NCI-H1092 treated with DMSO at 0.1 percent for 48 hours (cell line): ENCODE measurements at regions not wholly inside any gene's neighbourhood (a gene's known extent, or its start where the extent isn't known, plus 50 kb on each side); places are given as distances from the start of the nearest gene placed in this dataset.

ENCODE experiments used
- DNase-seq: peaks from one replicate; lab custom pipeline; 2025; lab: John Stamatoyannopoulos, UW

GRCh38 chr10:130820880-130821482 lies 490.5 kb downstream of the TCERG1L start:
- DNase-seq, result peak; percentile 5

DNA sequence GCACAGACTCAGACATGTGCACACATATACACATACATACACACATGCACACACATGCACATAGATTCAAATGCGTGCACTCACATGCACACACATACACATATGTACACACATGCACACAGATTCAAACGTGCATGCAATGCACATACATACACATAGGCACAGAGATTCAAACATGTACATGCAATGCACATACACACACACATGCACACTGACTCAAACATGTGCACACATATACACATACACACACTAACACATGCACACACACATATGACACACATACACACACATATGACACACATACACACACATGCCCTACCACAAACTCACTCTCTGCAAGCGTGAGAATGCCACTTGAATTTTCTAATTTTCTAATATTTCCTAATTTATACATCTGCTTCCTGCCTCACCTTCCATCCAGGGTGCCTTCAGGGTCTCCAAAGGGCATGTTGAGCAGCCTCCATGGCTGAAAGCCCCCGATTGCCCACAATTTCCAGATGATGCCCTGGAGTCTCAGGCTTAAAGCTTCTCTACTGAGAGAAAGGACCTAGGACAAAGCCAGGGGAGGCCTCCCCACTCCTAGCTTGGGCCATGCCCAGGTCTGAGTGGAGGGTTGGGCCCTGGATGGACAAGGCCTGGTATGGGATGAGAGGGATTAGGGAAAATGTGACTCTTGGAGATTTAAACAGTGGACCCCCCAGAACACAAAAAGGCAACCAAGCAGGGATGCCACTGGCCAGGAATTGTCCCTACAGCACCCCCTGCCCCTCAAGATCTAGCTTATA lies 487.1 kb downstream of the TCERG1L start:
- no peak for DNase-seq

GRCh38 chr10:130833596-130833995 lies 477.9 kb downstream of the TCERG1L start:
- DNase-seq, result no peak

DNA sequence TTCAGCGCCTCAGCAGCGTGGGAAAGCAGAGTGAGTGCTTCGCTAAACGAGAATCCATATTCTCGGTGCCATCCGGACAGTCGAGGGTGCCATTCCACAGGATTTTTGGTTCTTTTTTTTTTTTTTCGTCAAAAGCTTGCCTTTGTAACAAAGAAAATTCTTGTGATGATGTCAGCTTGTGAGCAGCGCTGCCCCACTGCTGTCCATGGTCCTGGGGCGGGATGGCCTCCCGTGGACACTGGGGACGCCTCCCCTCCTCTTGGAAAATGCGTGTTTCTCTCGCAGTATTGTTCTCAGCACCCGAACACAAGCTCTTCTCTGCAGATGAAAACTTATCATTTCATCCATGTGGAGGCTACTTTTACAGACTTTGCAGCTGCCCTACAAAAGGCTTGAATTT lies 477.4 kb downstream of the TCERG1L start:
- no peak for DNase-seq

- DNase-seq, result no peak
Observed at GRCh38 chr10:130834573-130834972, 476.9 kb downstream of the TCERG1L start.

- no peak for DNase-seq
Observed at GRCh38 chr10:130835068-130835467, 476.5 kb downstream of the TCERG1L start.

- DNase-seq, result no peak
Observed at GRCh38 chr10:130836344-130836743, 475.2 kb downstream of the TCERG1L start.

DNA sequence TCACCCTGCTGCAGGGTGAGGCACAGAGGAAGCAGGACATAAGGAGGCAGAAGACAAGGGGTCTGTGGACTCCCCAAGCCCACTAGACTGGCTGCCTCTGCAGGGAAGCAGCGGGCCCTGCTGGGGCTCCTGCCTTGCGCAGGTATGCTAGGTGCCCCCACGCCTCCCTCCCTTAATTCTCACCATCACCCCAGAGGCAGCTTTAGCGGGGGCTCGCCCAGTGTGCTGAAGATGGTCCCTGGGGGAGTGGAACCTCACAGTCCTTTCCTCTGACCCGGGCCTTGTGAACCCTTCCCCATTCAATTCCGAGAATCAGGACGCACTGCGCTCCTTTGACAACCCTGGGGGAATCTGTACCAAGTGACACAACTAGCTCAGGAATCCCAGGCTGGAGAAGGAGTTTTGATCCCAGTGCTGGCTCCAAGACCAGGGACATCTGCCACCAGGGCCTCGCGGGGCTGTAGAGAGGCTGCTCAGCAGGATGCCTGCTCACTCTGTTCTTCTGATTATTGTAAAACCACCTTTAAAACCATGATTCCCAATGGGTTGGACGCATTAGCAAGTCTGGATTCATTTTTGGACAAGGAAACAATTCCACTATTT lies 468.4 kb downstream of the TCERG1L start:
- DNase-seq, result no peak

GRCh38 chr10:130844310-130844709 lies 467.2 kb downstream of the TCERG1L start:
- no peak for DNase-seq

- no peak for DNase-seq
Observed at GRCh38 chr10:130847170-130847569, 464.4 kb downstream of the TCERG1L start.

DNA sequence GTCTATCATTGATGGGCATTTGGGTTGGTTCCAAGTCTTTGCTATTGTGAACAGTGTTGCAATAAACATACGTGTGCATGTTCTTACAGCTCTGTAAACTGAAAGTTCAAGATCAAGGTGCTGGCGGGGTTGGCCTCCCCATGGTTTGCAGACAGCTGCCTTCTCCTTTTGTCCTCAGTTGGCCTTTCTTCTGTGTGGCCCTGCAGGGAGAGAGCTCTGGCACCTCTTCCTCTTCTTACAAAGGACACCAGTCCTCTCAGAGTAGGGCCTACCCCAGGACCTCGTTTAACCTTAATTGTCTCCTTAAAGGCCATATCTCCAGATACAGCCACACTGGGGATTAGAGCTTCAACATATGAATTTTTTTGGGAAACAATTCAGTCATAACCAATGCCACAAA lies 462.7 kb downstream of the TCERG1L start:
- DNase-seq, result no peak

- DNase-seq, result no peak
Observed at GRCh38 chr10:130854151-130854550, 457.4 kb downstream of the TCERG1L start.

DNA sequence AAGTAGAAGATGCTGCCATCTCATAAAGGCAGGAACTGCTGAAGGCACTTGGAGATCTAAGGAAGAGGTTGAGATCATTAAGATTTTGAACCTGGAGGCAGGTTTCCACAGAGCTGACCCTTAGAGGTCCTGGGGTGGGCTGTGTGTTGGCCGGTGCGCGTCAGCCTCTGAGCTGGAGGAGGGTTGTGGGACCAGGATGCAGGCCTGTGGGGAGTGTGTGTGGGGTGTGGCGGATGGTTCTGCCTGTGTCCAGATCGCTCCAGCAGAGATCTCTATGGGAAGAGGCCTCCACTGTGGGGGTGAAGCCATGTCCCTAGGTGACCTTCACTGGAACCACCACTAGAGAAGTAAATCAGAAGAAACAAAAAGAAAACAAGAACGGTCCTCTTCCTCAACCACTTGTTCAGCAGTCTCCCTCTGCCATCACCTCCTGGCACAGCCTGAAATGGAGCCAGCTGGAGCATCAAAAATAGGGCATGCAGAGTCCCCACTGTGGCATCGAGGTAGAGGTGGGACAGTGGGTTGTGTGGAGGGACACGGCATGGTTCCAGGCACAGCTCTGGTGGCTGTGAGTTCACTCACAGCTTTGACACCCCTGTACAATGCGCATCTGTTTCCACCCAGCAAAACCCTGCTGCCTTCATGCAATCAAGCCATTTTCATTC lies 453.8 kb downstream of the TCERG1L start:
- DNase-seq, result no peak

- DNase-seq, result no peak
Observed at GRCh38 chr10:130858626-130859025, 452.9 kb downstream of the TCERG1L start.

GRCh38 chr10:130859427-130859826 lies 452.1 kb downstream of the TCERG1L start:
- no peak for DNase-seq

DNA sequence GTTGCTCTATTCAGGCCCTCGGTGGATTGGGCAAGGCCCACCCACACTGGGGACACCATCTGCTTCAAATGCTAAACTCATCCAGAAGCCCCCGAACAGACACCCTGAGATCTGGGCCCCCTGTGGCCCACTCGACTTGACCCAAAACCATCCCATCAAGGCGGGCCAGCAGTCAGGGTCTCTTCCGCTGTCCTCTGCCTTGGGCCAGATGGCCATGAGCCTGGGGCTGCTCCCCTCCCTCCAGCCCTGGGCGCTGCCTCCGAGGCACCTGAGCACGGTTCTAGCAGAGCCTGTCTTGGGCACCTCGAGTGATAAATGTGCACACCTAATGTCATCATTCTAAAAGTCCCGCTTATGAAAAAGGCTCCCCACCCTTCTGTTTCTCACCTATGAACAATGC lies 449.4 kb downstream of the TCERG1L start:
- DNase-seq, result no peak

DNA sequence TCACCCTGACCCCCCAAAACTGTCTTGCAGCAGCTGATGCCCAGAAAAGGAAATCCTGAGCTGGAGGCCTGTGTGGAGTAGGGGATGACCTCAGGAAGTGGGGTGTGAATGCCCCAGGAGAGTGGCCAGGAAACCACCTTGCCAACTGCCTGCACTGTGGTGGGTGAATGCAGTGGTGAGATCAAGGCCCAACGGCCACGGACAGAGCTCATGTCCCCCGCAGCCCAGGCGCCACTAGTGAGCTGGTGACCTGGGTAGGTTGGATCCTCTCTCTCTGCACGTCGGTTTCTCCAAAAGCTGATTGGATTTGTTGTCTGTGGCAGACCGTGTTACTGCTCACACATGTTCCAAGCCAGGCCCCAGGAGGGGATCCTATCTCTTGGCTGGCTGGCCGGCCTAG lies 448.9 kb downstream of the TCERG1L start:
- no peak for DNase-seq

DNA sequence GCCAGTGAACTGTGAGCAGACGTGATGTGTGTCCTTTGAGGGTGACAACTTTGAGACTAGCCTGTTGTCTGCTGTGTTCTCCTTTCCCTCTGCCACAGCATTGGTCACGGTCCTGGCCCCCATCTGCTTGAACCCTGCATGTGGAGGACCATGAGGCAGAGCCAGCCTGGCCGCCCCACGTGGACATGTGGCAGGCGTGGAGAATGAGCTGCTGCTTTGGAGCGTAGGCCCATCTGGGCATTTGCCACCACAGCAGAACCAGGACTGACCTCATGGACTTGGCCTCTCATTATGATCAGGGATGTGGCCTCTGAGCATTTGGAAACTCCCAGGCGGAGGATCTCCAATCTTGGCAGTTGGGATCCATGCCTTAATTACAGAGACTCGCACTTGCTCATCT lies 448.5 kb downstream of the TCERG1L start:
- no peak for DNase-seq

- no peak for DNase-seq
Observed at GRCh38 chr10:130864961-130865818, 446.3 kb downstream of the TCERG1L start.

GRCh38 chr10:130866857-130867256 lies 444.7 kb downstream of the TCERG1L start:
- no peak for DNase-seq

DNA sequence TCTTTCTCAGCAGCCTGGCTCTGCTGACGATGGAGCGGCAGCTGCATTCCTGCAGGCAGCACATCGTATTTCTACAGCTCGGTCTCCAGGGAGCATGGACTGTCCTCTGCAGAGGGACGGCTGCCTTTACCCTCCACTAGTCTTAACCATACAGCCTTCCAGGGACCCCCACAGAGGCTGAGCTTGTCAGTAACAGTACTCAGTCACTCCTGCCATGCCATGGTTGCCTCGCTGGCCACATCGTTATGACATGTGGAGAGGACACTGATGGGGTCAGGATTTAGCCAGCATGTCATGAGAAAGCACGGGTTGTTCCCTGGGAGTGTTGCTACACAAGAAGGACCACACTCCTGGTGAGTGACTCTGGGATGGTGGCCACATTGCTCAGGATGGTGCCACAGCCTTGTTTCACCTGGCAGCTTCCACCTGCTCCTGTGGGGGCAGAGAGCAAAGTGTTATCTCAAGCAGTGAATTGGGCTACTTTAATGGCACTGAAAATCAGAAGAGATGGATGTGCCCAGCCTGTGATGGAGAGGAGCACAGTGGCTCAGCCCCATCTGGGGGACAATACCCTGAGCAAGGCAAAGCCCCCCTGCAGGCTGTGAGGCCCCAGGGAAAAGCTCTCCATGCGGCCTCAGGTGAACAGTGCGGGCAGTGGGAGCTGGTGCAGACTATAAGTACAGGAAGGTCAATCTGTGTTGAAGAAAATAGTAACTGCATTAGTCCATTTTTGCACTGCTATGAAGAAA lies 443.9 kb downstream of the TCERG1L start:
- no peak for DNase-seq
